ENCODE measurements at regions not wholly inside any gene's neighbourhood (a gene's known extent, or its start where the extent isn't known, plus 50 kb on each side); places are given as distances from the start of the nearest gene placed in this dataset.

DNA sequence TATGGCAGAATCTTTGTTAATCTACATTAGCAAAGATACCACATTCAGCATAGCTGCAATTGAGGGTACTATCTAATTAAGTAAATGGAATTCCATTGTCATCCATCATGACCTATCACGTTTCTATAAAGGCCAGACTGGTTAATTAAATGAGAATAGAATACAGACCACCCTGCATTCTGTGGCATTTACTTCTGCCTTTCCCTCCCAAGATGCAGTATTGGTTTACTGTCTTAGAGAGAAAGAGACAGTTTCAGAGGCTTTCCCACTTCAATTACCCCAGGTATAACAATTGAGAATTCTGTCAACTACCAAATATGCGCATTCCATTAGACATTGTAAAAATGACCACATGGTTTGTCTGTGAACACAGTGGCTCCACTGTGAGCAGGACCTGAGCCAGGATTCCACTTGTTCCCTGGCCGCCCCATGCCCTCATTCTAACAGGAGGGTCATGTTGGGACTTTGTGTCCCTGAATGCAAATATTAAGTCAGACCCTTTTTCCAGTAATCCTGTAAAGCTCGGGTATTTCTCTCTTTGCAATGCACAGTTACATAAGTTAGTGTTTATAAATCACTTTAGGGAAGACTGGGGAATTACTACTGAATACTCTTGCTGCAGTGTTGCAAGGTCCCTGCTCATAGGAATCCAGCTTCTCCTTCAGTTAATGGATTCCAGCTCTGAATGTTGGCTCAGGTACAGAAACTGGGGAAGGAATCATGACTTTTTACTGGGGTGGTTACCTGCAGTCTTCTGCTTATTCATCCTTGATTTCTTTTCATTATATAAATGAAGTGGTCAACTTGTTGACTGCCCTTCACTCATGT is 261.0 kb downstream of the PDGFC start:
- no peaks in the 10 kb centered on the region for H3K4me1 Mint-ChIP-seq
- H3K4me3 Mint-ChIP-seq = no peak overlapping the region
- no peaks in the 10 kb centered on the region for H3K27me3 Mint-ChIP-seq
- H3K9me3 Mint-ChIP-seq = peaks cover 0 to 9% (median 1%) of the 10 kb centered on the region in 8 donors
- no peaks in the 10 kb centered on the region for H3K36me3 Mint-ChIP-seq
- no peak overlapping the region for H3K27ac Mint-ChIP-seq
- no peak for DNase-seq
- ChIA-PET CTCF (ENCODE audit: partially characterized antibody) (no interaction called here), POLR2A (ENCODE audit: partially characterized antibody) (no interaction called here)
- H3K36me3 ChIP-seq (ENCODE audit: insufficient read depth, low read length) = no peaks in the 10 kb centered on the region
- H3K27me3 ChIP-seq (ENCODE audit: insufficient read depth, low read length) = no peaks in the 10 kb centered on the region
- H3K4me3 ChIP-seq (ENCODE audit: low read length in 2 of 2) = no peak overlapping the region
- H3K27ac ChIP-seq (ENCODE audit: low read depth, low read length) = no peak overlapping the region
- no peaks in the 10 kb centered on the region for H3K9me3 ChIP-seq (ENCODE audit: control insufficient read depth in 1 of 2, low read length in 2 of 2)
- intact Hi-C loops (cut with micrococcal nuclease) = no loop called here
- H3K4me1 ChIP-seq (ENCODE audit: insufficient read depth, low read length) = no peaks in the 10 kb centered on the region

DNA sequence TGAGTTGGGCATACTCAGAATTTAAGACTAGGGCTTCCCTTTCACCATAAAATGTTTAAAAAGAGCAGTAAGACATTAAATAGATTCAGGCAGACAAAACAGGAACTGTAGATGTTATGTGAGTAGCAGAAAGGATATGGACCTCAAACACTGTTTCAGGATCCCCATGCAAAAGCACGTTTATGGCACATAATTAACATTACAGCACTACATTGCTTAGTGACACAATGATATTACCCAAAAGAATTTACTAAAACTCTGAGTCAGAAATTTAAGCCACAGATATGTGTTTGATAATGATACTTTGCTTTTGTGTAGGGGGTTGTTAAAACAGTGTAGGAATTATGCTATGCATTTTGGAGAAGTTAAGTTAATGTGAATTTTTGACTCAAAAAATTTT is 266.3 kb downstream of the PDGFC start:
- no peaks in the 10 kb centered on the region for H3K27me3 Mint-ChIP-seq
- Histone ChIP-seq H3K36me3 (ENCODE audit: insufficient read depth, low read length) (no peaks in the 10 kb centered on the region), H3K4me1 (ENCODE audit: insufficient read depth, low read length) (no peaks in the 10 kb centered on the region), H3K9me3 (ENCODE audit: control insufficient read depth in 1 of 2, low read length in 2 of 2) (no peaks in the 10 kb centered on the region), H3K27ac (ENCODE audit: low read depth, low read length) (no peak overlapping the region), H3K4me3 (ENCODE audit: low read length in 2 of 2) (no peak overlapping the region), H3K27me3 (ENCODE audit: insufficient read depth, low read length) (no peaks in the 10 kb centered on the region)
- POLR2A ChIA-PET (ENCODE audit: partially characterized antibody) = no interaction called here
- CTCF ChIA-PET (ENCODE audit: partially characterized antibody) = no interaction called here
- DNase-seq = no peak
- no peak overlapping the region for H3K27ac Mint-ChIP-seq
- no peaks in the 10 kb centered on the region for H3K36me3 Mint-ChIP-seq
- no peaks in the 10 kb centered on the region for H3K4me1 Mint-ChIP-seq
- H3K9me3 Mint-ChIP-seq = peaks cover 0 to 9% (median 0%) of the 10 kb centered on the region in 8 donors
- intact Hi-C loops (cut with micrococcal nuclease) = no loop called here
- no peak overlapping the region for H3K4me3 Mint-ChIP-seq

DNA sequence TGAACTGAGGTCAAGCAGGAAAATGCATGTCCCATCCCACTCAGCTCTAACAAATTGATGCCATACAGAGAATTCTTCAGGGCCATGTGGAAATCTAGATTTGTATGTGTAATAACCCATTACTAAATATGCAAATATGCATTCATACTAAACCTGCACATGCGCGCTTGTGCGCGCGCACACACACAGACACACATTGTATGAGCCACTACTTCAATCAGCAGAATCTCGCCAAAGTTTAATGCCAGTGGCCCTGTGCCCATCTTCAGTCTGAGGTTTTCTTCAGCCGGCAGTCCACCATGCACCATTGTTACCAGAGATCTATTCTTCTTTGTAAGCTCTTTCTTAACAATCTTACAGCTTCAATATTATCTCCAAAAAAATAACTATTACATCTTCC is 276.4 kb downstream of the PDGFC start:
- no peak for DNase-seq
- Mint-ChIP-seq H3K4me1 (no peaks in the 10 kb centered on the region), H3K36me3 (no peaks in the 10 kb centered on the region), H3K27ac (no peak overlapping the region), H3K9me3 (peaks cover 0 to 5% (median 0%) of the 10 kb centered on the region in 8 donors), H3K27me3 (no peaks in the 10 kb centered on the region), H3K4me3 (no peak overlapping the region)
- intact Hi-C loops (cut with micrococcal nuclease) = no loop called here
- POLR2A ChIA-PET (ENCODE audit: partially characterized antibody) = no interaction called here
- H3K9me3 ChIP-seq (ENCODE audit: control insufficient read depth in 1 of 2, low read length in 2 of 2) = no peaks in the 10 kb centered on the region
- no peaks in the 10 kb centered on the region for H3K27me3 ChIP-seq (ENCODE audit: insufficient read depth, low read length)
- H3K4me3 ChIP-seq (ENCODE audit: low read length in 2 of 2) = no peak overlapping the region
- H3K4me1 ChIP-seq (ENCODE audit: insufficient read depth, low read length) = no peaks in the 10 kb centered on the region
- no peaks in the 10 kb centered on the region for H3K36me3 ChIP-seq (ENCODE audit: insufficient read depth, low read length)
- H3K27ac ChIP-seq (ENCODE audit: low read depth, low read length) = no peak overlapping the region
- CTCF ChIA-PET (ENCODE audit: partially characterized antibody) = no interaction called here

DNA sequence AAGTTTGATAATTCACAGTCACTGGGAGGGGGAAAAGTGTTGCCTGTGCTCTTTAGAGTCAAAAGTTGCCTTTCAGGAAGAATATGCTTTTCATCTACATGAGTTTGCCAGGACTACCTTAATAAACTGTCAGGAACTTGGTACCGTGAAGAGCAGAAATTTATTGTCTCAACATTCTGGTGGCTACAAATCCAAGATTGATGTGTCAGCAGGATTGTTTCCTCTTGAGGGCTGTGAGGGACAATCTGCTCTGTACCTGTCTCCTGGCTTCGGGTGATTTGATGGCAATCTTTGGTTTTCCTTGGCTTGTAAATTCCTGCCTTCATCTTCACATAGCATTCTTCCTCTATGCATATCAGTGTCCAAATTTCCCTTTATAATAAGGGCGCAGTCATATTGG is 277.2 kb downstream of the PDGFC start:
- H3K27me3 Mint-ChIP-seq = no peaks in the 10 kb centered on the region
- H3K4me1 Mint-ChIP-seq = no peaks in the 10 kb centered on the region
- CTCF ChIA-PET (ENCODE audit: partially characterized antibody) = no interaction called here
- peaks cover 0 to 5% (median 0%) of the 10 kb centered on the region in 8 donors for H3K9me3 Mint-ChIP-seq
- POLR2A ChIA-PET (ENCODE audit: partially characterized antibody) = no interaction called here
- H3K27ac Mint-ChIP-seq = no peak overlapping the region
- no peaks in the 10 kb centered on the region for H3K36me3 Mint-ChIP-seq
- no peak for DNase-seq
- intact Hi-C loops (cut with micrococcal nuclease) = no loop called here
- Histone ChIP-seq H3K27me3 (ENCODE audit: insufficient read depth, low read length) (no peaks in the 10 kb centered on the region), H3K36me3 (ENCODE audit: insufficient read depth, low read length) (no peaks in the 10 kb centered on the region), H3K27ac (ENCODE audit: low read depth, low read length) (no peak overlapping the region), H3K9me3 (ENCODE audit: control insufficient read depth in 1 of 2, low read length in 2 of 2) (no peaks in the 10 kb centered on the region), H3K4me3 (ENCODE audit: low read length in 2 of 2) (no peak overlapping the region), H3K4me1 (ENCODE audit: insufficient read depth, low read length) (no peaks in the 10 kb centered on the region)
- H3K4me3 Mint-ChIP-seq = no peak overlapping the region

DNA sequence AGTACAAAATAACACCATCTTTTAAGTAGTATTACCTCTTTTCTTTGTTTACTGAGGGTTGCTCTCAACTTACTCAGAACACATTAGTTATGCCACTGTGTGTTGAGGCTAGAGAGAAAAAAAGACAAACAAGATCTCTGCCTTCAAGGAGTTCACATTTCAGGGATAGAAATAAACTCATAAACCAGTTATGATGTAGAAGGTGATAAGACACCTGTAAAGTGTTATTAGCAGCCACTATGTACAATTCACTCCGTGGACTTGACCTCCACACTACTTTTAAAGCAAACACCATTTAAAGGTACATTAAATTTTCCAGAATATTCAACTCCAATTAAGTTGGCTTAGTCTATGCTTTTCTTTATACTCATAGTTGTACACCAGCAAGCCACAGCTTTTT is 278.0 kb downstream of the PDGFC start:
- Mint-ChIP-seq H3K9me3 (peaks cover 0 to 5% (median 0%) of the 10 kb centered on the region in 8 donors), H3K27me3 (no peaks in the 10 kb centered on the region), H3K27ac (no peak overlapping the region), H3K4me1 (no peaks in the 10 kb centered on the region), H3K4me3 (no peak overlapping the region), H3K36me3 (no peaks in the 10 kb centered on the region)
- POLR2A ChIA-PET (ENCODE audit: partially characterized antibody) = no interaction called here
- no peak for DNase-seq
- Histone ChIP-seq H3K36me3 (ENCODE audit: insufficient read depth, low read length) (no peaks in the 10 kb centered on the region), H3K4me3 (ENCODE audit: low read length in 2 of 2) (no peak overlapping the region), H3K27me3 (ENCODE audit: insufficient read depth, low read length) (no peaks in the 10 kb centered on the region), H3K9me3 (ENCODE audit: control insufficient read depth in 1 of 2, low read length in 2 of 2) (no peaks in the 10 kb centered on the region), H3K4me1 (ENCODE audit: insufficient read depth, low read length) (no peaks in the 10 kb centered on the region), H3K27ac (ENCODE audit: low read depth, low read length) (no peak overlapping the region)
- CTCF ChIA-PET (ENCODE audit: partially characterized antibody) = no interaction called here
- intact Hi-C loops (cut with micrococcal nuclease) = no loop called here

DNA sequence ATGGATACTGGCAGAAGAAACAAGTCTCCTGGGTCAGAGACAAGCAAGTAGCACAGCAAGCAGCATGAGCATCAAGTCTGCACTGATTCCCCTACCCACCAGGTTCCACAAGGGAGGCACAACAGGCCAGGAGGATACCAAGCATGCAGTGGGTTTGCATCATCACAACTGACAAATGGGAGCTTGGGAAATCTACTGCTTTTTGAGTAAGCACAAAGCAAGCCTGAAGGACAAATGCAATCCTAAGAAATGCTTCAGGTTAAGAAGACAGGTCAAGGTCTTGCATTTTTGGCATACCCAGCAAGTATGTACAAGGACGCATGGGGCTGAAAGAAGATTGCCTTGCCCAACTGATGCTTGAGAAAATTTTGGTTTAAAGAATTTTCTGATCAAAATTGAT is 279.6 kb downstream of the PDGFC start:
- Mint-ChIP-seq H3K27ac (no peak overlapping the region), H3K36me3 (no peaks in the 10 kb centered on the region), H3K4me3 (no peak overlapping the region), H3K4me1 (no peaks in the 10 kb centered on the region), H3K27me3 (no peaks in the 10 kb centered on the region), H3K9me3 (peaks cover 0 to 5% (median 0%) of the 10 kb centered on the region in 8 donors)
- no peak overlapping the region for H3K27ac ChIP-seq (ENCODE audit: low read depth, low read length)
- no peak for DNase-seq
- no peak overlapping the region for H3K4me3 ChIP-seq (ENCODE audit: low read length in 2 of 2)
- ChIA-PET CTCF (ENCODE audit: partially characterized antibody) (no interaction called here), POLR2A (ENCODE audit: partially characterized antibody) (no interaction called here)
- H3K9me3 ChIP-seq (ENCODE audit: control insufficient read depth in 1 of 2, low read length in 2 of 2) = no peaks in the 10 kb centered on the region
- intact Hi-C loops (cut with micrococcal nuclease) = no loop called here
- H3K4me1 ChIP-seq (ENCODE audit: insufficient read depth, low read length) = no peaks in the 10 kb centered on the region
- no peaks in the 10 kb centered on the region for H3K36me3 ChIP-seq (ENCODE audit: insufficient read depth, low read length)
- H3K27me3 ChIP-seq (ENCODE audit: insufficient read depth, low read length) = no peaks in the 10 kb centered on the region

DNA sequence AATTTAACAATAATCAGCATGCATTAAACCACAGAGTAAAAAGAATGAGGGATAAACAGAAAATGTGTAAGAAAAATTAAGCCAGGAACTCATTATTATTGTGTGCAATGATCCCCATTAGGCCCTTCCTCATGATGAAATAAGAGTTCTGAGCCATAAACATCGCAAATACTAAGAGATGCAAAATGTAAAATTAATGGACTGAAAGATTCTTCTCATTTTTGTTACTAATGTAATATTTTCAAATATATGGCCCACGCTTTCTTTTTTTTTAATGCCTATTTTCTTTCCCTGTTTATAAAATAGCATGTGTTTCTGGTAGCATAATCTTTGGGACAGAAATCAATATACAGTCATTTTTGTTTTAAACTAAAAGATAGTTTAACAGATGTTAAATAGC is 281.0 kb downstream of the PDGFC start:
- H3K4me3 Mint-ChIP-seq = no peak overlapping the region
- no peak for DNase-seq
- CTCF ChIA-PET (ENCODE audit: partially characterized antibody) = no interaction called here
- H3K9me3 Mint-ChIP-seq = peaks cover 0 to 5% (median 1%) of the 10 kb centered on the region in 8 donors
- H3K27ac ChIP-seq (ENCODE audit: low read depth, low read length) = no peak overlapping the region
- no peaks in the 10 kb centered on the region for H3K4me1 ChIP-seq (ENCODE audit: insufficient read depth, low read length)
- H3K27me3 Mint-ChIP-seq = no peaks in the 10 kb centered on the region
- POLR2A ChIA-PET (ENCODE audit: partially characterized antibody) = no interaction called here
- no peak overlapping the region for H3K27ac Mint-ChIP-seq
- no peaks in the 10 kb centered on the region for H3K27me3 ChIP-seq (ENCODE audit: insufficient read depth, low read length)
- H3K4me3 ChIP-seq (ENCODE audit: low read length in 2 of 2) = no peak overlapping the region
- intact Hi-C loops (cut with micrococcal nuclease) = no loop called here
- no peaks in the 10 kb centered on the region for H3K36me3 Mint-ChIP-seq
- no peaks in the 10 kb centered on the region for H3K36me3 ChIP-seq (ENCODE audit: insufficient read depth, low read length)
- H3K4me1 Mint-ChIP-seq = no peaks in the 10 kb centered on the region
- no peaks in the 10 kb centered on the region for H3K9me3 ChIP-seq (ENCODE audit: control insufficient read depth in 1 of 2, low read length in 2 of 2)

DNA sequence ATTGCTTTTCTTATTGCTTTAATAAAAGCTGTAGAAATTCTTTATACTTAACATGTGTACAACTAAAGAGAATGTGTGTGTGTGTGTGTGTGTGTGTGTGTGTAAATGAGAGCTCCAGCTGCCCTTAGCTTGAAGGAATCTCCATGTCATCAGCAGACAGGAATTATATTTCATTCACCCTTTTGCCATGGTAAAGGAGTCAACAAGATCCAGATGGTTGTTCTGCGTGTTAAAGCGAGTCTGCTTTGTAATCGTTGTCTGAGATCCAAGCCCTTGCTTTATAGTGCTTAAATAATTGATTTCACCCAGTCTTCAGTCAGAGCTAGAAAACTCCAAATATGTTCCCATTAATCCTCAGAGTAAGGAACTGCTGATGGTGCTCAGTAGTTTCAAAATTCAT is 285.5 kb downstream of the PDGFC start:
- Mint-ChIP-seq H3K27me3 (no peaks in the 10 kb centered on the region), H3K27ac (no peak overlapping the region), H3K9me3 (peaks cover 0 to 11% (median 3%) of the 10 kb centered on the region in 8 donors), H3K4me3 (no peak overlapping the region), H3K4me1 (no peaks in the 10 kb centered on the region), H3K36me3 (no peaks in the 10 kb centered on the region)
- Histone ChIP-seq H3K36me3 (ENCODE audit: insufficient read depth, low read length) (no peaks in the 10 kb centered on the region), H3K27me3 (ENCODE audit: insufficient read depth, low read length) (no peaks in the 10 kb centered on the region), H3K27ac (ENCODE audit: low read depth, low read length) (no peak overlapping the region), H3K4me1 (ENCODE audit: insufficient read depth, low read length) (no peaks in the 10 kb centered on the region), H3K4me3 (ENCODE audit: low read length in 2 of 2) (no peak overlapping the region), H3K9me3 (ENCODE audit: control insufficient read depth in 1 of 2, low read length in 2 of 2) (no peaks in the 10 kb centered on the region)
- intact Hi-C loops (cut with micrococcal nuclease) = no loop called here
- ChIA-PET POLR2A (ENCODE audit: partially characterized antibody) (no interaction called here), CTCF (ENCODE audit: partially characterized antibody) (no interaction called here)
- no peak for DNase-seq
